Bronchial epithelial cell (primary cell): ENCODE measurements at regions not wholly inside any gene's neighbourhood (a gene's known extent, or its start where the extent isn't known, plus 50 kb on each side); places are given as distances from the start of the nearest gene placed in this dataset.

Experiments used
- DNase-seq: peaks from one replicate; pipeline ENCODE4 v3.0.0-alpha.2; 2010; ENCODE audit warnings: low read depth
- FAIRE-seq: peaks from 2 replicates; lab custom pipeline; 2011; peaks lifted over from hg19 to GRCh38; lab: Jason Lieb, UNC
- H3K27me3 ChIP-seq: 2 replicates; pipeline ENCODE4 v1.5.1; 2011; ENCODE audit warnings: low read length; ENCODE audit not compliant: control insufficient read depth, insufficient read depth
- H3K36me3 ChIP-seq: 2 replicates; pipeline ENCODE4 v1.5.1; 2011; ENCODE audit warnings: low read length; ENCODE audit not compliant: control insufficient read depth, insufficient read depth
- H3K4me3 ChIP-seq: 2 replicates; pipeline ENCODE4 v1.5.1; 2011; ENCODE audit warnings: mild to moderate bottlenecking, low read depth, low read length, control low read depth
- CTCF ChIP-seq: IDR thresholded peaks from 2 replicates; pipeline ENCODE4 v1.5.1; 2011; ENCODE audit warnings: mild to moderate bottlenecking, moderate library complexity, low read length, control low read depth, inconsistent platforms; ENCODE audit not compliant: insufficient read depth, severe bottlenecking

GRCh38 chr1:55425310-55425930, 210.3 kb upstream of the USP24 start:
- no peak for FAIRE-seq
- TF ChIP-seq CTCF = no peak
- no peak for DNase-seq
- H3K36me3 ChIP-seq = no peaks in the 10 kb centered on the region
- H3K4me3 ChIP-seq = no peak overlapping the region
- no peaks in the 10 kb centered on the region for H3K27me3 ChIP-seq

- FAIRE-seq (no peak), DNase-seq (no peak)
- no peak for TF ChIP-seq CTCF
- Histone ChIP-seq H3K27me3 (no peaks in the 10 kb centered on the region), H3K36me3 (no peaks in the 10 kb centered on the region), H3K4me3 (no peak overlapping the region)
Observed at GRCh38 chr1:55423376-55423775, 208.2 kb upstream of the USP24 start.

DNA sequence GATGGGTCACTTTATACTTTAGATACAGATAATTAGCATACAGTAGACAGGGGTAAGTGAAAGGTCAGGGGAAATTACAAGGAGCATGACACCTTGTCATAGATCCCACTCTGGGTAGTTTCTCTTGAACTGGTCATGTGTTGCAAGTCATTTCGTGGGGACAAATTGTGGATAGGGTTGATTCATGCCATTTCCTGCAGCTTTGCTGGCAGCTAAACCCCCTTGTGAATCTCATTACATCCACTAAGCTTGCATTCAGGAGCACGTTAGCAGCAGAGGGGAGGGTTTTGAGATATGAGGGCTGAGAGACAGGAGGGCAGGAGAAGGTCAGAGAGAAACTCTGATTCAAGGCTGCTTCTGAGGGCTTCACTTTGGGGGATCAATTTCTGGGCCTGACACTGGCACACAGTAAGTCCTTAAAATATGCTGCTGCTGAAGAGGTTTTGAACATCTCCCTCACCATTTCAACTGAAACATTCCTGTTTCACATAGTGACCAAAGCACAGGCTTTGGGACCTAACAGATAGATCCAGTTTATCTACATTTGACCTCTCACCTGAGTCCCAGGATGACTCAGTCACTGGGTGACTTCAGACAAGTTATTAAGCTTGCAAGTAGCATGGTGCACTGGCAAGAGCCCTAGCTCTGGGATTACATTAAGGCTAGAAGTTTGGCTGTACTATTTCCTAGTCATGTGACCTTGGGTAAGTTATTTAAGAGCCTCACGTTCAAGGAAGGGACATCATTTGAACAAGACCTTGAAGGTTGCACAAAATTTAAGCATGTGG, 206.0 kb upstream of the USP24 start:
- Histone ChIP-seq H3K27me3 (no peaks in the 10 kb centered on the region), H3K36me3 (no peaks in the 10 kb centered on the region), H3K4me3 (no peak overlapping the region)
- no peak for TF ChIP-seq CTCF
- FAIRE-seq (peak; percentile 50), DNase-seq (peak; percentile 51)

DNA sequence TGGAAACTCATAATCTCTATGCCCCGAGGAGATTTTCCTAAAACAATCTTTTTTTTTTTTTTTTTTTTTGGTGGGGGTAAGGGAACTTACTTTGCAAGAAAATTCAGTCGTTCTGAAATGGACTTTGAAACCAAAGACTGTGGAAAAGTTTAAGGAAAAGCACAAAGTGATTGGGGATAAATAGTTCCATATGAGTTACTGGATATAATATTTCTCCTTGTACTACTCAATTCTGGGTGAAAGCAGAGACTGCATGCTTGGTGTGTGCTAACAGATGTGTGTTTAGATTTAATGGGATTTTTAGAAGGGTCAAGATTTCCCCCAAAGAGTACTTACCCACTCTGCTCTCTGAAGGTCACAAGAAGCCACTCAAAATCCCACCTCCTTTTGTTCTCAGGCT, 204.9 kb upstream of the USP24 start:
- H3K27me3 ChIP-seq = no peaks in the 10 kb centered on the region
- no peak for FAIRE-seq
- no peak for DNase-seq

GRCh38 chr1:55418208-55419000, 203.2 kb upstream of the USP24 start:
- Histone ChIP-seq H3K4me3 (no peak overlapping the region), H3K36me3 (no peaks in the 10 kb centered on the region), H3K27me3 (no peaks in the 10 kb centered on the region)
- DNase-seq = no peak
- no peak for FAIRE-seq
- no peak for TF ChIP-seq CTCF

More for the DNA sequence above, 204.9 kb upstream of the USP24 start:
- no peak for TF ChIP-seq CTCF
- Histone ChIP-seq H3K4me3 (no peak overlapping the region), H3K36me3 (no peaks in the 10 kb centered on the region)
